ENCODE measurements at regions not wholly inside any gene's neighbourhood (a gene's known extent, or its start where the extent isn't known, plus 50 kb on each side); places are given as distances from the start of the nearest gene placed in this dataset.

- FAIRE-seq (no peak), DNase-seq (no peak), ATAC-seq (no peak)
- H3K27me3 ChIP-seq = no peaks in the 10 kb centered on the region
- no peaks in the 10 kb centered on the region for H3K4me1 ChIP-seq
- no peaks in the 10 kb centered on the region for H3K9me3 ChIP-seq
- WGBS, 2 donors = 55 to 56% methylated on average over 17 of the region's 17 CpGs
- TF ChIP-seq CTCF (IDR thresholded peaks at IDR 0.05) = no peak
- H3K4me3 ChIP-seq = no peak overlapping the region
- H3K36me3 ChIP-seq = no peaks in the 10 kb centered on the region
- H3K27ac ChIP-seq = no peak overlapping the region
- intact Hi-C loops (cut with DNase I) = no loop called here
Observed at GRCh38 chr2:238638982-238639628, 208.8 kb upstream of the TWIST2 start.

DNA sequence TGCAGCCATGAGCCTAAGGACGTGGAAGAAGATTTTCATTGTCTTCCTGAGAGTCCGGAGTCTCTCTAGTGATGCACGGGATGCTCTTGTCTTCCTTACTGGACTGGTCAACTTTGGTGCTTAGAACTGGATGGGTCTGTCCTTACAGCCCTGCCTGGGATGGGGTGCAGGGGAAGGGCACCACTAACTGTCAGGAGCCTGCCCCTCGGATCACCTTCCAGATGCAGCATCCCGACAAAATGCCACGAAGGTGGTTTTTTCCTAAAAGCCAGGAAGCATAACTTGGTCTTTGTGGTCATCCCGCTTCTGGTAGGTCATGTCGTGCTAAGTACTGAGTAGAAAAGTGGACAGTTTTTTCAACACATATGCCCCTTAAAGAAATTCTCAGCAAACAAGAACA is 207.4 kb upstream of the TWIST2 start:
- ATAC-seq = no peak
- no peak overlapping the region for H3K4me3 ChIP-seq
- no peak for DNase-seq
- H3K27me3 ChIP-seq = no peaks in the 10 kb centered on the region
- FAIRE-seq = no peak
- H3K9me3 ChIP-seq = no peaks in the 10 kb centered on the region
- 56 to 63% methylated on average over 8 of the region's 8 CpGs for WGBS, 2 donors
- H3K4me1 ChIP-seq = no peaks in the 10 kb centered on the region
- intact Hi-C loops (cut with DNase I) = no loop called here
- H3K27ac ChIP-seq = no peak overlapping the region
- no peak for TF ChIP-seq CTCF (IDR thresholded peaks at IDR 0.05)
- no peaks in the 10 kb centered on the region for H3K36me3 ChIP-seq

GRCh38 chr2:238642973-238643372 is 204.9 kb upstream of the TWIST2 start:
- no peak overlapping the region for H3K27ac ChIP-seq
- no peak for TF ChIP-seq CTCF (IDR thresholded peaks at IDR 0.05)
- H3K4me1 ChIP-seq = no peaks in the 10 kb centered on the region
- no peaks in the 10 kb centered on the region for H3K36me3 ChIP-seq
- no peak for DNase-seq
- no peak overlapping the region for H3K4me3 ChIP-seq
- H3K9me3 ChIP-seq = no peaks in the 10 kb centered on the region
- FAIRE-seq = no peak
- no peaks in the 10 kb centered on the region for H3K27me3 ChIP-seq
- intact Hi-C loops (cut with DNase I) = no loop called here
- ATAC-seq = no peak
- 82 to 85% methylated on average over 12 of the region's 12 CpGs for WGBS, 2 donors

DNA sequence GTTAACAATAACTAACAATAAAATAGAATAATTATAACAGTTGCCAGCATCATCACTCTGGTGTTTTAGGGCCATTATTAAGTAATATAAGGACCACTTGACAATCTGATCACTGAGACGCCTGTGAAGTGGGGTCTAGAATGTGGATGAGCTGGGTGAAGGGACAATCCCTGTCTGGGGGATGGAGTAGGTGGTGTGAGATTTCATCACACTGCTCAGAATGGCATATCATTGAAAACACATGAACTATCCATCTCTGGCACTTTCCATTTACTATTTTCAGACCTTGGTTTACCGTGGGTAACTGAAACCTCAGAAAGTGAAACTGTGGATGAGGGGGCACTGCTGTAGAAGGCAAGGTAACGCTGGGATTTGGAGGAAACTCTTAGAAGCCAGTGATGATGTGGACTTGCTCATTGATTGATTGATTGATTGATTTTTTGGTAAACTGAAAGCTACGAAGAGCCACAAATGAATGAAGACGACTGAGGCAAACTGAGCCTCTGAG is 204.4 kb upstream of the TWIST2 start:
- TF ChIP-seq CTCF (IDR thresholded peaks at IDR 0.05) = no peak
- WGBS, 2 donors = 72 to 83% methylated on average over 5 of the region's 5 CpGs

More for the DNA sequence above, 204.4 kb upstream of the TWIST2 start:
- DNase-seq (no peak), ATAC-seq (no peak), FAIRE-seq (no peak)
- H3K36me3 ChIP-seq = no peaks in the 10 kb centered on the region
- intact Hi-C loops (cut with DNase I) = no loop called here
- no peak overlapping the region for H3K27ac ChIP-seq
- no peaks in the 10 kb centered on the region for H3K9me3 ChIP-seq
- no peak overlapping the region for H3K4me3 ChIP-seq
- H3K27me3 ChIP-seq = no peaks in the 10 kb centered on the region
- H3K4me1 ChIP-seq = no peaks in the 10 kb centered on the region

Measured in pancreas (tissue), 10 donors.